ENCODE measurements at regions not wholly inside any gene's neighbourhood (a gene's known extent, or its start where the extent isn't known, plus 50 kb on each side); places are given as distances from the start of the nearest gene placed in this dataset.

GRCh38 chr15:72998226-72998625 is 54.0 kb upstream of the NEO1 start:
- no peak for TF ChIP-seq CTCF (IDR thresholded peaks at IDR 0.05)
- no peak for TF ChIP-seq POLR2A (IDR thresholded peaks at IDR 0.05)
